ENCODE measurements at regions not wholly inside any gene's neighbourhood (a gene's known extent, or its start where the extent isn't known, plus 50 kb on each side); places are given as distances from the start of the nearest gene placed in this dataset.

DNA sequence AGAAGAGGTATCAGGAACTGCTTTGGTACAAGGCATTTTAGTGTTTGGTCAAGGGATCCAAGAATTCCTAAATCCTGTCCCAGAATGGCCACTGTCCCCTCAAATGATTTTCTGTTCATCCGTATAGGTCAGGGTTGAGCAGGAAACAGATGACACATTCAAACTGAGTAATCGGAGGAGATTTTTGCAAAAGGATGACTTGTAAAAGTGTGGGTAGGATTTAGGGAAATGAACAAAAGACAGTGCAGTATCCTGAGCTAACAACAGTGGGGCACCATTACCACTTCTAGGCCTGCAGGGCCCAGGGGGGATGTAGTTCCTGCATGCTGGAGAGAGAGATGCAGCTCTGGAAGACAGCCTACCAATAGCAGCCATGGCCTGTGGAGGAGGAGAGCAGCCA, 290.1 kb downstream of the ZSWIM6 start:
- Histone ChIP-seq H2AFZ (ENCODE audit: low read depth, low read length) (no peak overlapping the region), H3K27me3 (ENCODE audit: low read depth, low read length) (no peaks in the 10 kb centered on the region), H3K9me3 (ENCODE audit: insufficient read depth, low read length) (no peaks in the 10 kb centered on the region), H3K4me1 (ENCODE audit: low read length) (peaks cover 5% of the 10 kb centered on the region; the same call in 1 of the 2 replicates), H3K79me2 (ENCODE audit: low read length) (no peaks in the 10 kb centered on the region), H3K27ac (ENCODE audit: low read length) (no peak overlapping the region), H3K9ac (ENCODE audit: low read length) (no peak overlapping the region), H3K4me2 (ENCODE audit: low read length) (no peak overlapping the region), H3K4me3 (ENCODE audit: low read length) (no peak overlapping the region), H4K20me1 (ENCODE audit: insufficient read depth, low read length) (no peaks in the 10 kb centered on the region), H3K36me3 (replicated peaks; ENCODE audit: low read depth, low read length) (no peaks in the 10 kb centered on the region)
- TF ChIP-seq EZH2phosphoT487 (IDR thresholded peaks at IDR 0.05; ENCODE audit: low read depth) = no peak
- no peak for TF ChIP-seq CTCF (IDR thresholded peaks at IDR 0.05; ENCODE audit: low read depth, low read length)

- H3K4me1 ChIP-seq (ENCODE audit: low read length) = peaks cover 5% of the 10 kb centered on the region; the same call in 1 of the 2 replicates
- H3K9ac ChIP-seq (ENCODE audit: low read length) = no peak overlapping the region
- TF ChIP-seq CTCF (IDR thresholded peaks at IDR 0.05; ENCODE audit: low read depth, low read length) (peak; percentile 41; the same call in 1 of the 2 replicates), EZH2phosphoT487 (IDR thresholded peaks at IDR 0.05; ENCODE audit: low read depth) (no peak)
- no peak overlapping the region for H3K4me3 ChIP-seq (ENCODE audit: low read length)
- no peaks in the 10 kb centered on the region for H4K20me1 ChIP-seq (ENCODE audit: insufficient read depth, low read length)
- no peaks in the 10 kb centered on the region for H3K27me3 ChIP-seq (ENCODE audit: low read depth, low read length)
- H3K36me3 ChIP-seq (replicated peaks; ENCODE audit: low read depth, low read length) = no peaks in the 10 kb centered on the region
- no peaks in the 10 kb centered on the region for H3K79me2 ChIP-seq (ENCODE audit: low read length)
- no peaks in the 10 kb centered on the region for H3K9me3 ChIP-seq (ENCODE audit: insufficient read depth, low read length)
- no peak overlapping the region for H3K27ac ChIP-seq (ENCODE audit: low read length)
- H2AFZ ChIP-seq (ENCODE audit: low read depth, low read length) = no peak overlapping the region
- no peak overlapping the region for H3K4me2 ChIP-seq (ENCODE audit: low read length)
Measured at GRCh38 chr5:61623401-61624069, 291.5 kb downstream of the ZSWIM6 start.

- H3K27me3 ChIP-seq (ENCODE audit: low read depth, low read length) = no peaks in the 10 kb centered on the region
- no peaks in the 10 kb centered on the region for H3K36me3 ChIP-seq (replicated peaks; ENCODE audit: low read depth, low read length)
- H3K9ac ChIP-seq (ENCODE audit: low read length) = no peak overlapping the region
- 0 out of 2 replicates have a peak overlapping the region, but pooled peaks have one; percentile 80 for H2AFZ ChIP-seq (ENCODE audit: low read depth, low read length)
- H4K20me1 ChIP-seq (ENCODE audit: insufficient read depth, low read length) = no peaks in the 10 kb centered on the region
- H3K9me3 ChIP-seq (ENCODE audit: insufficient read depth, low read length) = no peaks in the 10 kb centered on the region
- H3K4me3 ChIP-seq (ENCODE audit: low read length) = peak overlapping the region; percentile 87; the same call in 1 of the 2 replicates
- peak overlapping the region; percentile 82 for H3K4me2 ChIP-seq (ENCODE audit: low read length)
- no peak for TF ChIP-seq EZH2phosphoT487 (IDR thresholded peaks at IDR 0.05; ENCODE audit: low read depth)
- no peak for TF ChIP-seq CTCF (IDR thresholded peaks at IDR 0.05; ENCODE audit: low read depth, low read length)
- no peak overlapping the region for H3K27ac ChIP-seq (ENCODE audit: low read length)
- H3K4me1 ChIP-seq (ENCODE audit: low read length) = peaks cover 5% of the 10 kb centered on the region; the same call in 1 of the 2 replicates
- no peaks in the 10 kb centered on the region for H3K79me2 ChIP-seq (ENCODE audit: low read length)
Measured at GRCh38 chr5:61624553-61625136, 292.6 kb downstream of the ZSWIM6 start.

GRCh38 chr5:61625137-61625561, 293.1 kb downstream of the ZSWIM6 start:
- Histone ChIP-seq H3K4me1 (ENCODE audit: low read length) (peaks cover 5% of the 10 kb centered on the region; the same call in 1 of the 2 replicates), H3K4me3 (ENCODE audit: low read length) (peak overlapping the region; percentile 87), H3K27me3 (ENCODE audit: low read depth, low read length) (no peaks in the 10 kb centered on the region), H3K4me2 (ENCODE audit: low read length) (peak overlapping the region; percentile 82), H3K79me2 (ENCODE audit: low read length) (no peaks in the 10 kb centered on the region), H2AFZ (ENCODE audit: low read depth, low read length) (peak overlapping the region; percentile 80), H3K27ac (ENCODE audit: low read length) (no peak overlapping the region), H3K9ac (ENCODE audit: low read length) (peak overlapping the region; percentile 73), H4K20me1 (ENCODE audit: insufficient read depth, low read length) (no peaks in the 10 kb centered on the region), H3K36me3 (replicated peaks; ENCODE audit: low read depth, low read length) (no peaks in the 10 kb centered on the region), H3K9me3 (ENCODE audit: insufficient read depth, low read length) (no peaks in the 10 kb centered on the region)
- TF ChIP-seq EZH2phosphoT487 (IDR thresholded peaks at IDR 0.05; ENCODE audit: low read depth) (no peak), CTCF (IDR thresholded peaks at IDR 0.05; ENCODE audit: low read depth, low read length) (no peak)

All from OCI-LY3 (cell line).